ENCODE measurements at regions not wholly inside any gene's neighbourhood (a gene's known extent, or its start where the extent isn't known, plus 50 kb on each side); places are given as distances from the start of the nearest gene placed in this dataset.

DNA sequence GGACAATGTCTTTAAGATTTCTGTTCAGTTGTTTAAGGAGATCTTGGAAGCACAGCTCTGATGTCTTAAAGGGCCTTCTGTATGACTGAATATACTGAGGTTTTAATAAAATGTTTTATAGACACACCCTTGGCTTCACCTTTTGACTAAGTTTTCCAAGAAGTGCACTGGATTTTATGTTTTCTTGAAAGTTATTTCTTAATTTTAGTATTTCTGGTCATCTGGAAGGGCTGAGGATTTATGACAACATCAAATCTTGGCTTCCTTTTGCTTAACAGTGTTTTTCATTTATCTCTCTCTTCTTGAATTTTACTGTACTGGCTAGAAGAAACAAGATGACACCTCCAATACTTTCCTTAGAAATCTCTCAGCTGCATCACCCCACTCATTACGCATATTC lies 2423.4 kb downstream of the LRRC4C start (continued):
- TF ChIP-seq, protein P1, sequence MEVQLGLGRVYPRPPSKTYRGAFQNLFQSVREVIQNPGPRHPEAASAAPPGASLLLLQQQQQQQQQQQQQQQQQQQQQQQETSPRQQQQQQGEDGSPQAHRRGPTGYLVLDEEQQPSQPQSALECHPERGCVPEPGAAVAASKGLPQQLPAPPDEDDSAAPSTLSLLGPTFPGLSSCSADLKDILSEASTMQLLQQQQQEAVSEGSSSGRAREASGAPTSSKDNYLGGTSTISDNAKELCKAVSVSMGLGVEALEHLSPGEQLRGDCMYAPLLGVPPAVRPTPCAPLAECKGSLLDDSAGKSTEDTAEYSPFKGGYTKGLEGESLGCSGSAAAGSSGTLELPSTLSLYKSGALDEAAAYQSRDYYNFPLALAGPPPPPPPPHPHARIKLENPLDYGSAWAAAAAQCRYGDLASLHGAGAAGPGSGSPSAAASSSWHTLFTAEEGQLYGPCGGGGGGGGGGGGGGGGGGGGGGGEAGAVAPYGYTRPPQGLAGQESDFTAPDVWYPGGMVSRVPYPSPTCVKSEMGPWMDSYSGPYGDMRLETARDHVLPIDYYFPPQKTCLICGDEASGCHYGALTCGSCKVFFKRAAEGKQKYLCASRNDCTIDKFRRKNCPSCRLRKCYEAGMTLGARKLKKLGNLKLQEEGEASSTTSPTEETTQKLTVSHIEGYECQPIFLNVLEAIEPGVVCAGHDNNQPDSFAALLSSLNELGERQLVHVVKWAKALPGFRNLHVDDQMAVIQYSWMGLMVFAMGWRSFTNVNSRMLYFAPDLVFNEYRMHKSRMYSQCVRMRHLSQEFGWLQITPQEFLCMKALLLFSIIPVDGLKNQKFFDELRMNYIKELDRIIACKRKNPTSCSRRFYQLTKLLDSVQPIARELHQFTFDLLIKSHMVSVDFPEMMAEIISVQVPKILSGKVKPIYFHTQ (CRISPR knock-in tag; IDR thresholded peaks at IDR 0.05), result no peak
- TF ChIP-seq, protein P2, sequence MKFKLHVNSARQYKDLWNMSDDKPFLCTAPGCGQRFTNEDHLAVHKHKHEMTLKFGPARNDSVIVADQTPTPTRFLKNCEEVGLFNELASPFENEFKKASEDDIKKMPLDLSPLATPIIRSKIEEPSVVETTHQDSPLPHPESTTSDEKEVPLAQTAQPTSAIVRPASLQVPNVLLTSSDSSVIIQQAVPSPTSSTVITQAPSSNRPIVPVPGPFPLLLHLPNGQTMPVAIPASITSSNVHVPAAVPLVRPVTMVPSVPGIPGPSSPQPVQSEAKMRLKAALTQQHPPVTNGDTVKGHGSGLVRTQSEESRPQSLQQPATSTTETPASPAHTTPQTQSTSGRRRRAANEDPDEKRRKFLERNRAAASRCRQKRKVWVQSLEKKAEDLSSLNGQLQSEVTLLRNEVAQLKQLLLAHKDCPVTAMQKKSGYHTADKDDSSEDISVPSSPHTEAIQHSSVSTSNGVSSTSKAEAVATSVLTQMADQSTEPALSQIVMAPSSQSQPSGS (CRISPR knock-in tag; IDR thresholded peaks at IDR 0.05; ENCODE audit: borderline replicate concordance, low read depth), result no peak
- TF ChIP-seq, protein P3, sequence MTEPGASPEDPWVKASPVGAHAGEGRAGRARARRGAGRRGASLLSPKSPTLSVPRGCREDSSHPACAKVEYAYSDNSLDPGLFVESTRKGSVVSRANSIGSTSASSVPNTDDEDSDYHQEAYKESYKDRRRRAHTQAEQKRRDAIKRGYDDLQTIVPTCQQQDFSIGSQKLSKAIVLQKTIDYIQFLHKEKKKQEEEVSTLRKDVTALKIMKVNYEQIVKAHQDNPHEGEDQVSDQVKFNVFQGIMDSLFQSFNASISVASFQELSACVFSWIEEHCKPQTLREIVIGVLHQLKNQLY (CRISPR knock-in tag; IDR thresholded peaks at IDR 0.05), result no peak

DNA sequence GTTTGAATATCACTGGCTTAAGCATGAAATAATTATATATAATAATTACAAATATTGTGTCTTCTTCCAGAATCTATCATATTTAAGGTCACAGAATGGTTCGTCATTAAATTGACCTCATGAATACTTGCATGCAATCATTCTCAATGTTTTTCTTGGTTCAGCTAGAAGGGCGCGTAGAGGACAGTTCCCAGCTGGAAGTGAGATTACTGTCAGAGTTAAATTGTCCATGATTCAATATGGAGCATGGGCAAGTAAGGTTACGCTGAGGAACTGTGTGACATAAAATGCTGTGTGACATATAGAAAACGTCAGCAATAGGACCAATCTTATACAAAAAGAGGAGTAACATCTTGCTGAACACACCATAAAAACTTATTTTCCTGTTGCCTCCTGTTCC lies 2423.5 kb upstream of the RAG2 start:
- H3K4me1 Mint-ChIP-seq, result no peaks in the 10 kb centered on the region
- ChIA-PET CTCF (no interaction called here), POLR2A (no interaction called here)
- H3K27me3 Mint-ChIP-seq (ENCODE audit: low read depth), result peaks cover 4% of the 10 kb centered on the region; the same call in 1 of the 2 replicates
- H3K9me3 Mint-ChIP-seq, result peaks cover 68% of the 10 kb centered on the region
- H3K27ac Mint-ChIP-seq, result no peak overlapping the region
- ATAC-seq (no peak), DNase-seq (ENCODE audit: low spot score) (no peak)
- peaks cover 42% of the 10 kb centered on the region for H3K36me3 Mint-ChIP-seq
- TF ChIP-seq, protein P4, sequence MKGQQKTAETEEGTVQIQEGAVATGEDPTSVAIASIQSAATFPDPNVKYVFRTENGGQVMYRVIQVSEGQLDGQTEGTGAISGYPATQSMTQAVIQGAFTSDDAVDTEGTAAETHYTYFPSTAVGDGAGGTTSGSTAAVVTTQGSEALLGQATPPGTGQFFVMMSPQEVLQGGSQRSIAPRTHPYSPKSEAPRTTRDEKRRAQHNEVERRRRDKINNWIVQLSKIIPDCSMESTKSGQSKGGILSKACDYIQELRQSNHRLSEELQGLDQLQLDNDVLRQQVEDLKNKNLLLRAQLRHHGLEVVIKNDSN (CRISPR knock-in tag; IDR thresholded peaks at IDR 0.05), result no peak
- no peak for TF ChIP-seq JAZF1 (CRISPR knock-in tag; IDR thresholded peaks at IDR 0.05)
- no peak for TF ChIP-seq MXD4 (CRISPR knock-in tag; IDR thresholded peaks at IDR 0.05; ENCODE audit: borderline replicate concordance)
- no peak for TF ChIP-seq FOXK1 (CRISPR knock-in tag; IDR thresholded peaks at IDR 0.05)
- TF ChIP-seq, protein P5, sequence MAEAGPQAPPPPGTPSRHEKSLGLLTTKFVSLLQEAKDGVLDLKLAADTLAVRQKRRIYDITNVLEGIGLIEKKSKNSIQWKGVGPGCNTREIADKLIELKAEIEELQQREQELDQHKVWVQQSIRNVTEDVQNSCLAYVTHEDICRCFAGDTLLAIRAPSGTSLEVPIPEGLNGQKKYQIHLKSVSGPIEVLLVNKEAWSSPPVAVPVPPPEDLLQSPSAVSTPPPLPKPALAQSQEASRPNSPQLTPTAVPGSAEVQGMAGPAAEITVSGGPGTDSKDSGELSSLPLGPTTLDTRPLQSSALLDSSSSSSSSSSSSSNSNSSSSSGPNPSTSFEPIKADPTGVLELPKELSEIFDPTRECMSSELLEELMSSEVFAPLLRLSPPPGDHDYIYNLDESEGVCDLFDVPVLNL (CRISPR knock-in tag; IDR thresholded peaks at IDR 0.05; ENCODE audit: borderline replicate concordance, low read depth), result no peak
- TF ChIP-seq, protein P6, sequence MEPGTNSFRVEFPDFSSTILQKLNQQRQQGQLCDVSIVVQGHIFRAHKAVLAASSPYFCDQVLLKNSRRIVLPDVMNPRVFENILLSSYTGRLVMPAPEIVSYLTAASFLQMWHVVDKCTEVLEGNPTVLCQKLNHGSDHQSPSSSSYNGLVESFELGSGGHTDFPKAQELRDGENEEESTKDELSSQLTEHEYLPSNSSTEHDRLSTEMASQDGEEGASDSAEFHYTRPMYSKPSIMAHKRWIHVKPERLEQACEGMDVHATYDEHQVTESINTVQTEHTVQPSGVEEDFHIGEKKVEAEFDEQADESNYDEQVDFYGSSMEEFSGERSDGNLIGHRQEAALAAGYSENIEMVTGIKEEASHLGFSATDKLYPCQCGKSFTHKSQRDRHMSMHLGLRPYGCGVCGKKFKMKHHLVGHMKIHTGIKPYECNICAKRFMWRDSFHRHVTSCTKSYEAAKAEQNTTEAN (CRISPR knock-in tag; IDR thresholded peaks at IDR 0.05), result no peak
- no peak for TF ChIP-seq ESRRA (CRISPR knock-in tag; IDR thresholded peaks at IDR 0.05; ENCODE audit: borderline replicate concordance)
- no peak for TF ChIP-seq ZNF317 (CRISPR knock-in tag; IDR thresholded peaks at IDR 0.05; ENCODE audit: borderline replicate concordance, low read depth)
- H3K4me3 Mint-ChIP-seq, result no peak overlapping the region

DNA sequence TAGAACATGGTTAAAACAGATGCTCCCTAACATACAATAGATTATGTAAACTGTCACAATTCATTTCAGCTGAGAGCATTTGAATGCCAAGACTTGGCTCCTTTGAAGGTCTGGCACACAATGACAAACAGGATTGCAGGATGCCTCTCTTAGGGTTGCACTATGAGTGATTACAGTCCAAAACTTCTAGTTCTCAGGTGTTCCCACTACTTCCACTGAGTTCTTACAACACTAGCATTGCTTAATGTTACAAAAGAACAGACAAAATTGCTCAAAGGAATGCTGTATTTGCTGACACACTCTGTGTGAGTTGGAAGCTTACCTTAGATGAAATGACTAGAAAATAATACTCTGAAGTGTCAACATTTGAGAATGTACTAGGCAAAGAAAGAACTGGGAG lies 2413.8 kb upstream of the RAG2 start:
- peaks cover 62% of the 10 kb centered on the region for H3K9me3 Mint-ChIP-seq
- POLR2A ChIA-PET, result no interaction called here

More for the DNA sequence above, 2413.8 kb upstream of the RAG2 start:
- Mint-ChIP-seq H3K27me3 (ENCODE audit: low read depth) (peaks cover 7% of the 10 kb centered on the region), H3K4me1 (no peaks in the 10 kb centered on the region), H3K36me3 (peaks cover 52% of the 10 kb centered on the region), H3K27ac (no peak overlapping the region), H3K4me3 (no peak overlapping the region)
- TF ChIP-seq RORB (CRISPR knock-in tag; IDR thresholded peaks at IDR 0.05), result no peak
- TF ChIP-seq ATF1 (CRISPR knock-in tag; IDR thresholded peaks at IDR 0.05), result no peak
- TF ChIP-seq, protein P3 (CRISPR knock-in tag; IDR thresholded peaks at IDR 0.05), result no peak
- CTCF ChIA-PET, result no interaction called here
- ATAC-seq (no peak), DNase-seq (ENCODE audit: low spot score) (no peak)

Measured in WTC11 (cell line).